COLO668 (cell line): ENCODE measurements at regions not wholly inside any gene's neighbourhood (a gene's known extent, or its start where the extent isn't known, plus 50 kb on each side); places are given as distances from the start of the nearest gene placed in this dataset.
"Not testable (repeated sequence)": the region's sequence is repeated elsewhere in the genome, so short reads cannot be mapped to it uniquely, and the experiment has no call there.

ENCODE experiments used
- DNase-seq: peaks from one replicate; lab custom pipeline; 2025; ENCODE audit not compliant: unreplicated experiment; lab: John Stamatoyannopoulos, UW

DNA sequence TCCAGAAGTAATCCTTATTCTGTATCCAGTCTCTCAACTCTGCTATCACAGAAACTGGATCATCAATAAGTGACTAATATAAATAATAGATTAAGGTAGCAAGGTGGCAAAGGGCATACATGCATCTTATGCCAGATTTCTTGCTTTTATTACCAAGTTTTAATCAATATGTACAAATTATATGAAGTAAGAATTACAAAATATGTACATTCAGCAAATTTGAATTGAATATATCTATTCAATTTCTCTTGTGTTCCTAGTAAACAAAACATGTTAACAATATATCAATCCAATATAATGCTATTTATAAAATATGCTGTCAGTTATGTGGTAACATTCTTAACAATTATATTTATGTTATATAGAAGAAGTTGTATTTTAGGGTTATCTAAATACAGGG is 488.7 kb upstream of the COX7C start:
- DNase-seq, result no peak

DNA sequence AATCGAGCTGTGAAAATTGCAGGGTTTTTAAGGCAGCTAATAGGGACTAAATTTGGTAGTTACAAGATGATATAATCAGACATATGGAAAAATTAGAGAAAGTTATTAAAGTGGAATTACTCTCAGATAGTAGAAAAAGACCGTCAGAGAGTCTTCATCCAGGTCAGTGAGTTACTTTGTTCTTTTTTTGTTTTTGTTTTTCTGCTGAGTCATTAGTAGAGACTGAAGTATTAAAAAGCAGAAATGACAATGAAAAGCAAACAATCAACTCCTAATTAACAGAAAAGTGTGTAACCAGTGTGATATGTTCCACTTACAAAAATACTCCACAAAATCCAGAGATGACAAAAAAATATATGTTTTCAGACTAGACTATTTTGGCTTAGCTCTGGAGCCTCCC is 480.4 kb upstream of the COX7C start:
- no peak for DNase-seq

- DNase-seq, result no peak
These were observed 473.9 kb upstream of the COX7C start for GRCh38 chr5:86143837-86144236.

- no peak for DNase-seq
These were observed 464.7 kb upstream of the COX7C start for GRCh38 chr5:86152988-86153560.

DNA sequence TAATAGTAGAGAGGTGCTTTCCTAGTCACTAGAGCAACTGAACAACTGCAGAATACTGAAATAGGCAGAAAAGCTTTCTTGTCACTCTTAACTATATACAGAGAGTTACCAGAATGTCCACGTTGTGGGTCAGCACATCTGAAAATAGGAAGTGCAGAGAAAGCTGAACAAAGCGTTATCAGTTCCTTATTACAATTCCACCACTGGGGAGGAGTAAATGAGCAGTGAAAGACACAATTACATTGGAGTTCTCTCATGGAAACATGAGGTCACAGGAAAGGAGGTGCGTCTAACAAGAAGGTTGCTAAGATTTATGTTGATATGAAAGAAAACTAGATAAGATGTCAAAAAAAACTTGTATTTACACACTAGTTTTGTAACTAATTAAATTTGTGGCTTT is 461.9 kb upstream of the COX7C start:
- no peak for DNase-seq

GRCh38 chr5:86170194-86170593 is 447.5 kb upstream of the COX7C start:
- DNase-seq, result no peak

DNA sequence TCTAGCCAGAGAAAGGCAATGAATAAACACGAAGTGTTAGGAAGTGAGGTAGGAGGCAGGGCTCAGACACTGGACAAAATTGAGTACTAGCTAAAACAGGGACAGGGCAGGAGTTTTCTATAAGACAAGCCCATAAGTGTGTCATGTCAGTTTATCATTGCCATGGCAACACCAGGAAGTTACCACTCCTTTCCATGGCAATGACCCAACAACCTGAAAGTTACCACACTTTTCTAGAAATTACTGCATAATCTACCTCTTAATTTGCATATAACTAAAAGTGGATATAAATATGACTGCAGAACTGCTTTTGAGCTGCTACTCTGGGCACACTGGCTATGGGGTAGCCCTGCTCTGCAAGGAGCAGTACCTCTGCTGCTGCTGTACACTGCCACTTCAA is 442.5 kb upstream of the COX7C start:
- no peak for DNase-seq

GRCh38 chr5:86199287-86199686 is 418.5 kb upstream of the COX7C start:
- DNase-seq, result no peak

GRCh38 chr5:86228147-86228546 is 389.6 kb upstream of the COX7C start:
- no peak for DNase-seq

GRCh38 chr5:86232246-86232645 is 385.5 kb upstream of the COX7C start:
- DNase-seq, result no peak

DNA sequence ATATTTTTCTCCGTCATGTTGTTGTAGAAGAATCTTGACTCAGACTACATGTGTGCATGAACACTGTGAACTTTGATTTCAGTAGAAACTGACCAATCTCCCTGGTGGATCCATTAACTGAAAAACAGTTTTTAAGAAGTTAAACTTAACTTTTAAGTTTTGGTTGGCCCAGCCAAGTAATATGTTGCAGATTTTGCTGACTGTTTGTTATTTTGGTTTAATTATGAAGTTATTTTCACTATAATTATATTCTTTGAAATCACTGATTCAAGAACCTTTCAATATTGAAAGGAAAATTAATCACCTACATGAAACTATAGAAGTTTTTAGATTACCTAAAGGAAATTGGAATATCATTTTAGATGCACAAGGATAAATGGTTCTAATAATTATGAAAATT is 373.6 kb upstream of the COX7C start:
- DNase-seq, result no peak

DNA sequence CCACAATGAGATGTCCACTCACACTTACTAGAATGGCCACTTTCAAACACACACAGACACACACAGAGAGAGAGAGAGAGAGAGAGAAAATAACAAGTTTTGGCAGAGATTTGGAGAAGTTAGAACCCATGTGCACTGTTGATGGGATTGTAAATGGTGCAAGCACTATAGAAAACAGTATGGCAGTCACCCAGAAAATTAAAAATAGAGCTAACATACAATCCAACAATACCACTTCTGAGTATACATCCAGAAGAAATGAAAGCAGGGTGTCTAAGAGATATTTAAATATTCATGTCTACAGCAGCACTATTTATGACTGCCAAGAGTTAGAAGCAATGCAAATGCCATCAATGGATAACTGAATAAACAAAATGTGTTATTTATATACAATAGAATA is 359.9 kb upstream of the COX7C start:
- no peak for DNase-seq

GRCh38 chr5:86284400-86285190 is 333.1 kb upstream of the COX7C start:
- not testable (repeated sequence) for DNase-seq

GRCh38 chr5:86287437-86287836 is 330.3 kb upstream of the COX7C start:
- not testable (repeated sequence) for DNase-seq

- DNase-seq, result not testable (repeated sequence)
These were observed 328.0 kb upstream of the COX7C start for GRCh38 chr5:86289786-86290185.

- not testable (repeated sequence) for DNase-seq
These were observed 324.9 kb upstream of the COX7C start for GRCh38 chr5:86292811-86293210.

DNA sequence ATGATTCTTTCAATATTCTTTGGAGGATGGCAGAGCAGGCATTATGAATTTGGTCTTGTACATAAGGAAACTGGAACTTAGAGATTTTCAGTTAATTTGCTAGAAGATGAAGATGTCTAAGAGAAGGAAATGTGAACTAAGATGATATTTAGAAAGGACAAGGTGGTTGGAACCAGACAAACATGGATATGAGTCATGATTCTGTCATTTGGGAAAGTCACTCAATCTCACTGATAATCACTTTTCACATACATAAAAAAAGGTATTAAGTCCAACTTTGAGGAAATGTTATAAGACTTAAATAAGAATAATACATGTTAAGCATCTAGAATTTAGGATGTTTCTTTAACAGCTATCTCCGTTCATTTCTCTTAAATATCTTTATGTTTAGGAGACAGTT is 315.1 kb upstream of the COX7C start:
- DNase-seq, result not testable (repeated sequence)

DNA sequence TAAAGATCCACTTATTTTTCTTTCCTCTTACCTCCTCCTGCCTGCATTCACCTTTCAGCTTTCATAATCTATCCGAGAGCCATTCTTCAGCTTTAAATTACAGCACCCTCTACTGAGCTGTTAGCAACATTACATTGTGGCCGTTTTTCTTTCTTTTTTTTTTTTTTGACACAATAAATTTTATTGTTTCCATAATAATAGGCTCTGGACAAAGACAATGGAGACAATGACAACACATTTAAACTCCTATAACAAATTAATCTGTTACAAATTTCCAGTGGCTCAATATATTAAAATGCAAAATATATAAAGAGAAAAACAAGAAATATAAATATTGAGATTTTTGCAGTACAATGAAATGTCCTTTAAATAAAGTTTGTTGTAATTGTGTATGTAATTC is 312.7 kb upstream of the COX7C start:
- DNase-seq, result not testable (repeated sequence)

DNA sequence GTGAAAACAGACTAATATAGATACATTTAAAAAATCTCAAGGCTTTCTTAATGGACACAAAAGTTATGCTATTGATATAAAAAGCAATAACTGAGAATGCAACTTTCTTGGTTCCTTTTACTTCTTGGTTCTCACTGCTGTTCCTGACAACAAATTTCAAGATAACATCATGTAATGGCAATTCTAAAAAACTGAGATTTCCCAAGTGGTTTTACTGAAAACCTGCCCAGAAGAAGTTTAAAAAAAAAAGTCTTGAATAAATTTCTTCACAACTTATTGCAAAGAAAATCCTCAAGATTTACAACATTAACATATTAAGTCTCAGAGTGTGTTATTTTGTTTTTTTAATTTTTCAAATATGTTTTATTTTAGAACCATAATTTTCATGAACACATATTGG is 302.8 kb upstream of the COX7C start:
- no peak for DNase-seq

GRCh38 chr5:86320266-86320665 is 297.5 kb upstream of the COX7C start:
- no peak for DNase-seq

GRCh38 chr5:86329318-86329717 is 288.4 kb upstream of the COX7C start:
- no peak for DNase-seq

- no peak for DNase-seq
These were observed 287.0 kb upstream of the COX7C start for GRCh38 chr5:86330736-86331135.

DNA sequence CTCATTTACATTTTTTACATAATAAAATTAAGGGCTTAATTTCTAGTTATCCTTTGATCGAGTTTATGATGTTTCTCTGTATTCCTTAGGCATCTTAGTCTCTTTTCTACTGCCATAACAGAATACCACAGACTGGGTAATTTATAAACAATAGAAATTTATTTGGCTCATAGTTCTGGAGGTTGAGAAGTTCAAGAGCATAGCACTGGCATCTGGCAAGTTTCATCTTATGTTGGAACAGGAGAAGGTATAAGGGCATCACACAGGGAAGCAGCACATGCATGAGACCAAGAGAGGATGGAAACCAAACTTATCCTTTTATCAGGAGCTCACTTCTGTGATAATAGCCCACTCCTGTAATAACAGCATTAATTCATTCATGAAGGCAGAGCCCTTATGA is 284.9 kb upstream of the COX7C start:
- DNase-seq, result no peak
